Astrocyte (in vitro differentiated cells and primary cell): ENCODE measurements at regions not wholly inside any gene's neighbourhood (a gene's known extent, or its start where the extent isn't known, plus 50 kb on each side); places are given as distances from the start of the nearest gene placed in this dataset.

Experiments
- EZH2 ChIP-seq: IDR thresholded peaks from 2 replicates; pipeline ENCODE4 v1.6.1; 2012; ENCODE audit warnings: mild to moderate bottlenecking, low read length, inconsistent platforms; ENCODE audit not compliant: insufficient read depth
- TF ChIP-seq, protein P1 (sequence below): IDR thresholded peaks from 2 replicates; pipeline ENCODE4 v1.5.1; 2011; ENCODE audit warnings: low read depth, mild to moderate bottlenecking, inconsistent platforms, low read length, moderate library complexity; ENCODE audit not compliant: insufficient read depth

DNA sequence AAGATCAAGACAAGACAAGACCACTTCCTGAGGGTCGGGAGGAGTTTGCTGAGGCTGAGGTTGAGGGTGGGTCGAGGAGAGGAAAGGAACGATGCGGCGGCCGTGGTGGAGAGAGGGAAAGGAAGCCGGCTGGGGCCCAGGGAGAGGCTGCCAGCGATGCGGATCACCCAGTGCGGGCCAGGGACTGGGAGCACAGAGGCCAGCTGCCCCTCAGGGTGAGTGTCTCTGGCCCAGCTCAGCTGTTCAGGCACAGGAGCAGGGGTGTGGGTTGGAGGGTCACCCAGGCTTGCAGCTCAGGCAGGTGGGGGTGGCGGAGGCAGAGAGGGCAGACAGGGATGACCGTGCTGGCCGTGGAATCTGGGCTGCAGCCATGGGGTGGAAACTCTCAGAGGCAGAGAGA, 99.5 kb downstream of the FGF18 start:
- TF ChIP-seq, protein P1, sequence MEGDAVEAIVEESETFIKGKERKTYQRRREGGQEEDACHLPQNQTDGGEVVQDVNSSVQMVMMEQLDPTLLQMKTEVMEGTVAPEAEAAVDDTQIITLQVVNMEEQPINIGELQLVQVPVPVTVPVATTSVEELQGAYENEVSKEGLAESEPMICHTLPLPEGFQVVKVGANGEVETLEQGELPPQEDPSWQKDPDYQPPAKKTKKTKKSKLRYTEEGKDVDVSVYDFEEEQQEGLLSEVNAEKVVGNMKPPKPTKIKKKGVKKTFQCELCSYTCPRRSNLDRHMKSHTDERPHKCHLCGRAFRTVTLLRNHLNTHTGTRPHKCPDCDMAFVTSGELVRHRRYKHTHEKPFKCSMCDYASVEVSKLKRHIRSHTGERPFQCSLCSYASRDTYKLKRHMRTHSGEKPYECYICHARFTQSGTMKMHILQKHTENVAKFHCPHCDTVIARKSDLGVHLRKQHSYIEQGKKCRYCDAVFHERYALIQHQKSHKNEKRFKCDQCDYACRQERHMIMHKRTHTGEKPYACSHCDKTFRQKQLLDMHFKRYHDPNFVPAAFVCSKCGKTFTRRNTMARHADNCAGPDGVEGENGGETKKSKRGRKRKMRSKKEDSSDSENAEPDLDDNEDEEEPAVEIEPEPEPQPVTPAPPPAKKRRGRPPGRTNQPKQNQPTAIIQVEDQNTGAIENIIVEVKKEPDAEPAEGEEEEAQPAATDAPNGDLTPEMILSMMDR, result no peak
- no peak for TF ChIP-seq EZH2
